ENCODE measurements at regions not wholly inside any gene's neighbourhood (a gene's known extent, or its start where the extent isn't known, plus 50 kb on each side); places are given as distances from the start of the nearest gene placed in this dataset.

- TF ChIP-seq MAX (IDR thresholded peaks at IDR 0.05; ENCODE audit: low read depth, low read length) (no peak), POLR2A (IDR thresholded peaks at IDR 0.05; ENCODE audit: extremely low read depth, insufficient read length) (no peak), MYC (IDR thresholded peaks at IDR 0.05; ENCODE audit: low read depth, low read length) (no peak)
- TF ChIP-seq, protein P1, sequence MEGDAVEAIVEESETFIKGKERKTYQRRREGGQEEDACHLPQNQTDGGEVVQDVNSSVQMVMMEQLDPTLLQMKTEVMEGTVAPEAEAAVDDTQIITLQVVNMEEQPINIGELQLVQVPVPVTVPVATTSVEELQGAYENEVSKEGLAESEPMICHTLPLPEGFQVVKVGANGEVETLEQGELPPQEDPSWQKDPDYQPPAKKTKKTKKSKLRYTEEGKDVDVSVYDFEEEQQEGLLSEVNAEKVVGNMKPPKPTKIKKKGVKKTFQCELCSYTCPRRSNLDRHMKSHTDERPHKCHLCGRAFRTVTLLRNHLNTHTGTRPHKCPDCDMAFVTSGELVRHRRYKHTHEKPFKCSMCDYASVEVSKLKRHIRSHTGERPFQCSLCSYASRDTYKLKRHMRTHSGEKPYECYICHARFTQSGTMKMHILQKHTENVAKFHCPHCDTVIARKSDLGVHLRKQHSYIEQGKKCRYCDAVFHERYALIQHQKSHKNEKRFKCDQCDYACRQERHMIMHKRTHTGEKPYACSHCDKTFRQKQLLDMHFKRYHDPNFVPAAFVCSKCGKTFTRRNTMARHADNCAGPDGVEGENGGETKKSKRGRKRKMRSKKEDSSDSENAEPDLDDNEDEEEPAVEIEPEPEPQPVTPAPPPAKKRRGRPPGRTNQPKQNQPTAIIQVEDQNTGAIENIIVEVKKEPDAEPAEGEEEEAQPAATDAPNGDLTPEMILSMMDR (IDR thresholded peaks at IDR 0.05; ENCODE audit: low read depth, low read length), result no peak
- no peak overlapping the region for H3K4me3 ChIP-seq (ENCODE audit: low read depth, low read length)
- DNase-seq (ENCODE audit: low read depth), result no peak
Observed at GRCh38 chr5:166768536-166768935, 1522.9 kb upstream of the WWC1 start.

DNA sequence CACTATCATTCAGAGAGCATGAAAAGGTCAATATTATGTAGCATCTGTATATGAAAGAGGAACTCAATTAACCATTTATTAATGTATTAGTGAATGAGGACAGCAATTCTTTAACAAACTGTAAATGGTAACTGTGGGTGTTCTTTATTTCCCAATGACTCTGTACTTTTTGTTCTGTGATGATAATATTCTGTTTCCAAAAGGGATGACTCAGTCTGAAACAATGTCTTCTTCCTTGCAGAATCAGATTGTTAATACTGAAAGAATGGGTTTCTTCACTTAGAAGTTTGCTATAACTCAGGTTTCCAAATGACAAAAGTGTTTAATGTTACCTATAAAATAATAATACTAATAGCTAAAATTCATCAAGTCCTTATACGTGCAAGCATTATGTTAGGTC is 1518.7 kb upstream of the WWC1 start:
- DNase-seq (ENCODE audit: low read depth), result no peak
- TF ChIP-seq MAX (IDR thresholded peaks at IDR 0.05; ENCODE audit: low read depth, low read length) (no peak), POLR2A (IDR thresholded peaks at IDR 0.05; ENCODE audit: extremely low read depth, insufficient read length) (no peak), MYC (IDR thresholded peaks at IDR 0.05; ENCODE audit: low read depth, low read length) (no peak)
- TF ChIP-seq, protein P1 (IDR thresholded peaks at IDR 0.05; ENCODE audit: low read depth, low read length), result no peak
- H3K4me3 ChIP-seq (ENCODE audit: low read depth, low read length), result no peak overlapping the region

DNA sequence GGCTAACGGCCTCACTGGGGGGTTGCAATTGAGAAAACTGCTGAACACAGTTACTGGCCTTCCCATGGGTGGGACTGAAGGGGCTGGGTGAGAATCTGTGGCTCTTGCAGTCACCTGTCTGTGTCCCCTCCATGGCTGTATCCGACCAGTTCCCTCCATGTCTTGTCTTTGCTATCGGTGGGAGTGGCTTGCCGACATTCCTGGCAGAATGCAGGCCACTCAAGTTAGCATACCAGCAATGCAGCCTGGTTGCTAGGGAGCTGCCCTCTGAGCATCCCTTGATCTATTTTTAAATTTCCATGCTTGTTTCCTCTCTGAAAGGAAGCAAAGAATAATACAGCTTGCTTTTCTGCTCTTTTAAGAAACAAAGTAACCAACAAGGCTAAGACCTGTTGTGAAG is 1509.7 kb upstream of the WWC1 start:
- DNase-seq (ENCODE audit: low read depth), result no peak
- TF ChIP-seq MAX (IDR thresholded peaks at IDR 0.05; ENCODE audit: low read depth, low read length), result no peak
- TF ChIP-seq MYC (IDR thresholded peaks at IDR 0.05; ENCODE audit: low read depth, low read length), result no peak
- TF ChIP-seq, protein P1 (IDR thresholded peaks at IDR 0.05; ENCODE audit: low read depth, low read length), result no peak
- TF ChIP-seq POLR2A (IDR thresholded peaks at IDR 0.05; ENCODE audit: extremely low read depth, insufficient read length), result no peak

DNA sequence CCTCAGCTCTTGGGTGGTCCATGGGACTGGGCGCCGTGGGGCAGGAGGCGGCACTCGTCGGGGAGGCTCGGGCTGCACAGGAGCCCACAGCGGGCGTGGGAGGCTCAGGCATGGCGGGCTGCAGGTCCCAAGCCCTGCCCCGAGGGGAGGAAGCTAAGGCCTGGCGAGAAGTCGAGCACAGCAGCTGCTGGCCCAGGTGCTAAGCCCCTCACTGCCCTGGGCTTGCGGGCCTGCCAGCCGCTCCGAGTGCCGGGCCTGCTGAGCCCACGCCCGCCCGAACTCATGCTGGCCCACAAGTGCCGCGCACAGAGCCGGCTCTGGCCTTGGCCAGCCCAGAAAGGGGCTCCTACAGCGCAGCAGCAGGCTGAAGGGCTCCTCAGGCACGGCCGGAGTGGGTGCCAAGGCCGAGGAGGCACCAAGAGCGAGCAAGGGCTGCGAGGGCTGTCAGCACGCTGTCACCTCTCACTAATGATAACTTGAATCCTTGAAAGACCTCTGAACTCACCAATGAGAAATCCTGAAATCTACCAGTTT is 1506.8 kb upstream of the WWC1 start:
- no peak overlapping the region for H3K4me3 ChIP-seq (ENCODE audit: low read depth, low read length)
- DNase-seq (ENCODE audit: low read depth), result no peak
- TF ChIP-seq MYC (IDR thresholded peaks at IDR 0.05; ENCODE audit: low read depth, low read length), result no peak
- TF ChIP-seq POLR2A (IDR thresholded peaks at IDR 0.05; ENCODE audit: extremely low read depth, insufficient read length), result no peak
- TF ChIP-seq, protein P1 (IDR thresholded peaks at IDR 0.05; ENCODE audit: low read depth, low read length), result no peak
- no peak for TF ChIP-seq MAX (IDR thresholded peaks at IDR 0.05; ENCODE audit: low read depth, low read length)

More for the DNA sequence above, 1509.7 kb upstream of the WWC1 start:
- H3K4me3 ChIP-seq (ENCODE audit: low read depth, low read length), result no peak overlapping the region

DNA sequence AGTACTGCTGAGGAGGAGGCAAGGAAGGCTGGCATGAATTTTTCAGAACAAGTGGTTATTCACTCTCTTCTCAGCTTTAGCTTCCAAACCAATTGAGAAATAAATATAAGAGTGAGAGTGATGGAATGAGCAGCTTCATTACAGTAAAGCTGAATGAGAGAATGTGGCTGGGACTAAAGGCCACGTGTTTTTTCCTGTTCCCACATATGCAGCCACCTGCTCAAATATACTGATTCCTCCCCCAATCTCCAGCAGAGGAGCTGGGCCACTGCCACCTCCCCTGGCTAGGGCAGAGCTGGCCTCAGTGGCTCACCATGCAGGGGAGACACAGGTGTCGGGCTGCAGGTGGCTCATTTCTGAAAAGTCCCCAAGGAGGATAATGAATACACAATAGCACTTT is 1505.3 kb upstream of the WWC1 start:
- no peak for DNase-seq (ENCODE audit: low read depth)
- TF ChIP-seq, protein P1 (IDR thresholded peaks at IDR 0.05; ENCODE audit: low read depth, low read length), result no peak
- no peak for TF ChIP-seq MYC (IDR thresholded peaks at IDR 0.05; ENCODE audit: low read depth, low read length)
- no peak for TF ChIP-seq MAX (IDR thresholded peaks at IDR 0.05; ENCODE audit: low read depth, low read length)
- TF ChIP-seq POLR2A (IDR thresholded peaks at IDR 0.05; ENCODE audit: extremely low read depth, insufficient read length), result no peak

More for the DNA sequence above, 1505.3 kb upstream of the WWC1 start:
- H3K4me3 ChIP-seq (ENCODE audit: low read depth, low read length), result no peak overlapping the region

All from NB4 (cell line).